Colonic mucosa (tissue), 4 donors: ENCODE measurements at regions not wholly inside any gene's neighbourhood (a gene's known extent, or its start where the extent isn't known, plus 50 kb on each side); places are given as distances from the start of the nearest gene placed in this dataset.

Experiments
- DNase-seq: peaks from one replicate; pipeline ENCODE4 v3.0.0-alpha.2; 2020
- H3K27ac ChIP-seq: fragments of 200-600 bp; one replicate; pipeline ENCODE4 v1.8.0; 2021
- H3K27me3 ChIP-seq: fragments of 200-600 bp; one replicate; pipeline ENCODE4 v1.8.0; 2021
- H3K36me3 ChIP-seq: fragments of 200-600 bp; one replicate; pipeline ENCODE4 v1.8.0; 2021
- H3K4me1 ChIP-seq: fragments of 200-600 bp; one replicate; pipeline ENCODE4 v1.8.0; 2021; ENCODE audit warnings: mild to moderate bottlenecking
- H3K4me3 ChIP-seq: fragments of 200-600 bp; one replicate; pipeline ENCODE4 v1.8.0; 2021
- H3K9ac ChIP-seq, 2 donors: one replicate each; pipeline ENCODE4 v1.7.0; 2013; ENCODE audit warnings: control low read depth in 2 of 2, low read depth in 2 of 2, low read length in 2 of 2
- H3K9me3 ChIP-seq: fragments of 200-600 bp; one replicate; pipeline ENCODE4 v1.8.0; 2021
- CTCF ChIP-seq: fragments of 200-600 bp; IDR thresholded peaks from one replicate; pipeline ENCODE4 v1.8.0; 2022; ENCODE audit warnings: antibody characterized with exemption, mild to moderate bottlenecking
- intact Hi-C: fragments of 100-400 bp; cut with DNase I; formaldehyde crosslinking; loops from one replicate; pipeline ENCODE4 v1.14.1; 2022
- donor health status: healthy.
- donor health status: DM: no; HTN: no; CAD: no.
- donor health status: DM: no; HTN: no; CAD: no.

GRCh38 chr7:125663961-125664360 is 734.3 kb upstream of the POT1 start:
- Histone ChIP-seq H3K36me3 (no peaks in the 10 kb centered on the region), H3K4me3 (no peak overlapping the region), H3K27ac (no peak overlapping the region), H3K9me3 (no peaks in the 10 kb centered on the region), H3K9ac (no peak overlapping the region), H3K4me1 (no peaks in the 10 kb centered on the region), H3K27me3 (no peaks in the 10 kb centered on the region)
- intact Hi-C loops, result no loop called here
- DNase-seq, result no peak
- TF ChIP-seq CTCF, result no peak

GRCh38 chr7:125661677-125662076 is 732.1 kb upstream of the POT1 start:
- TF ChIP-seq CTCF, result no peak
- Histone ChIP-seq H3K27ac (no peak overlapping the region), H3K9ac (no peak overlapping the region), H3K9me3 (no peaks in the 10 kb centered on the region), H3K27me3 (no peaks in the 10 kb centered on the region), H3K4me1 (no peaks in the 10 kb centered on the region), H3K4me3 (no peak overlapping the region), H3K36me3 (no peaks in the 10 kb centered on the region)
- intact Hi-C loops, result no loop called here
- no peak for DNase-seq

GRCh38 chr7:125661006-125661405 is 731.4 kb upstream of the POT1 start:
- TF ChIP-seq CTCF, result no peak
- no peak overlapping the region for H3K9ac ChIP-seq
- no peak for DNase-seq
- H3K4me3 ChIP-seq, result no peak overlapping the region
- H3K36me3 ChIP-seq, result no peaks in the 10 kb centered on the region
- H3K4me1 ChIP-seq, result no peaks in the 10 kb centered on the region
- intact Hi-C loops, result no loop called here
- H3K27ac ChIP-seq, result no peak overlapping the region
- no peaks in the 10 kb centered on the region for H3K27me3 ChIP-seq
- H3K9me3 ChIP-seq, result no peaks in the 10 kb centered on the region

- no peaks in the 10 kb centered on the region for H3K9me3 ChIP-seq
- DNase-seq, result no peak
- H3K4me3 ChIP-seq, result no peak overlapping the region
- intact Hi-C loops, result no loop called here
- TF ChIP-seq CTCF, result no peak
- no peaks in the 10 kb centered on the region for H3K4me1 ChIP-seq
- no peaks in the 10 kb centered on the region for H3K27me3 ChIP-seq
- no peaks in the 10 kb centered on the region for H3K36me3 ChIP-seq
- no peak overlapping the region for H3K9ac ChIP-seq
- H3K27ac ChIP-seq, result no peak overlapping the region
Measured at GRCh38 chr7:125654076-125654475, 724.5 kb upstream of the POT1 start.

- no peak overlapping the region for H3K27ac ChIP-seq
- no peak for DNase-seq
- H3K4me1 ChIP-seq, result no peaks in the 10 kb centered on the region
- H3K9ac ChIP-seq, result no peak overlapping the region
- intact Hi-C loops, result no loop called here
- H3K27me3 ChIP-seq, result no peaks in the 10 kb centered on the region
- no peak for TF ChIP-seq CTCF
- no peaks in the 10 kb centered on the region for H3K9me3 ChIP-seq
- no peaks in the 10 kb centered on the region for H3K36me3 ChIP-seq
- no peak overlapping the region for H3K4me3 ChIP-seq
Measured at GRCh38 chr7:125651823-125652528, 722.4 kb upstream of the POT1 start.
